Naive thymus-derived CD8-positive, alpha-beta T cell (primary cell): ENCODE measurements at regions not wholly inside any gene's neighbourhood (a gene's known extent, or its start where the extent isn't known, plus 50 kb on each side); places are given as distances from the start of the nearest gene placed in this dataset.
"Not testable (repeated sequence)": the region's sequence is repeated elsewhere in the genome, so short reads cannot be mapped to it uniquely, and the experiment has no call there.

Source experiments
- ATAC-seq, 2 donors: fragments of 150-1000 bp; cut with Tn5 transposase in 1 of 2; sonication (Bioruptor Pico), chemical (Tn5 transposase) in 1 of 2; 1 replicate in 1 of 2; 2 replicates in 1 of 2; pipeline ENCODE4 v1.10.0; 2021; ENCODE audit warnings: mild to moderate bottlenecking in 2 of 2, moderate library complexity in 2 of 2
- POLR2A ChIA-PET: fragments of 350-600 bp; sonication (Branson Sonifier 250); formaldehyde crosslinking; loops from one replicate; lab custom pipeline; 2021; ENCODE audit warnings: antibody characterized with exemption; lab: Charles Lee
- DNase-seq, 10 donors: peaks; one replicate each; pipeline versions ENCODE4 v3.0.0 to v3.0.0-alpha.2; 2020 to 2022
- H3K27ac Mint-ChIP-seq, 10 donors: one replicate each; pipeline ENCODE4 v1.8.0; 2020 to 2022; ENCODE audit warnings: mild to moderate bottlenecking in 10 of 10, mixed read lengths in 10 of 10, moderate library complexity in 4 of 10, inconsistent platforms in 1 of 10
- H3K27me3 Mint-ChIP-seq, 5 donors: one replicate each; pipeline ENCODE4 v1.8.0; 2021 to 2022; ENCODE audit warnings: mixed read lengths in 5 of 5
- H3K36me3 Mint-ChIP-seq, 3 donors: one replicate each; pipeline ENCODE4 v1.8.0; 2020 to 2022; ENCODE audit warnings: mixed read lengths in 3 of 3, mild to moderate bottlenecking in 2 of 3, inconsistent platforms in 1 of 3
- H3K4me1 Mint-ChIP-seq, 4 donors: one replicate each; pipeline ENCODE4 v1.8.0; 2021 to 2022; ENCODE audit warnings: mixed read lengths in 4 of 4
- H3K4me3 Mint-ChIP-seq, 10 donors: one replicate each; pipeline ENCODE4 v1.8.0; 2020 to 2022; ENCODE audit warnings: mild to moderate bottlenecking in 10 of 10, mixed read lengths in 10 of 10, moderate library complexity in 6 of 10, inconsistent platforms in 1 of 10
- H3K9me3 Mint-ChIP-seq, 9 donors: one replicate each; pipeline ENCODE4 v1.8.0; 2020 to 2022; ENCODE audit warnings: mixed read lengths in 9 of 9, mild to moderate bottlenecking in 3 of 9, inconsistent platforms in 1 of 9, moderate library complexity in 1 of 9

- Mint-ChIP-seq H3K36me3 (peaks cover 0 to 19% (median 0%) of the 10 kb centered on the region in 3 donors), H3K9me3 (peaks cover 0 to 47% (median 21%) of the 10 kb centered on the region in 9 donors), H3K4me1 (no peaks in the 10 kb centered on the region), H3K27ac (no peak overlapping the region), H3K4me3 (no peak overlapping the region), H3K27me3 (peaks cover 16 to 68% (median 41%) of the 10 kb centered on the region in 5 donors)
- POLR2A ChIA-PET: no interaction called here
- ATAC-seq (no peak), DNase-seq (no peak)
Measured at GRCh38 chr9:100639854-100640253, 62.0 kb downstream of the CAVIN4 start.

- no peak overlapping the region for H3K27ac Mint-ChIP-seq
- no peak for ATAC-seq
- no peak for DNase-seq
- no peaks in the 10 kb centered on the region for H3K4me1 Mint-ChIP-seq
- peaks cover 0 to 19% (median 0%) of the 10 kb centered on the region in 3 donors for H3K36me3 Mint-ChIP-seq
- no peak overlapping the region for H3K4me3 Mint-ChIP-seq
- POLR2A ChIA-PET: no interaction called here
- peaks cover 0 to 42% (median 18%) of the 10 kb centered on the region in 9 donors for H3K9me3 Mint-ChIP-seq
- peaks cover 14 to 61% (median 39%) of the 10 kb centered on the region in 5 donors for H3K27me3 Mint-ChIP-seq
Measured at GRCh38 chr9:100640447-100641050, 62.7 kb downstream of the CAVIN4 start.

- no peak overlapping the region for H3K4me3 Mint-ChIP-seq
- ATAC-seq (no peak), DNase-seq (no peak)
- no peak overlapping the region for H3K27ac Mint-ChIP-seq
- H3K9me3 Mint-ChIP-seq: peaks cover 0 to 42% (median 18%) of the 10 kb centered on the region in 9 donors
- POLR2A ChIA-PET: no interaction called here
- H3K27me3 Mint-ChIP-seq: peaks cover 14 to 57% (median 42%) of the 10 kb centered on the region in 5 donors
- H3K4me1 Mint-ChIP-seq: no peaks in the 10 kb centered on the region
- H3K36me3 Mint-ChIP-seq: peaks cover 0 to 19% (median 0%) of the 10 kb centered on the region in 3 donors
Measured at GRCh38 chr9:100641166-100641565, 63.3 kb downstream of the CAVIN4 start.

- H3K9me3 Mint-ChIP-seq: peaks cover 11 to 39% (median 19%) of the 10 kb centered on the region in 9 donors
- no peak overlapping the region for H3K4me3 Mint-ChIP-seq
- H3K27me3 Mint-ChIP-seq: peaks cover 7 to 21% (median 16%) of the 10 kb centered on the region in 5 donors
- peak overlapping the region in 1 of 10 donors; percentile 22 for H3K27ac Mint-ChIP-seq
- DNase-seq (no peak), ATAC-seq (no peak)
- POLR2A ChIA-PET: no interaction called here
- peaks cover 0 to 12% (median 3%) of the 10 kb centered on the region in 3 donors for H3K36me3 Mint-ChIP-seq
- no peaks in the 10 kb centered on the region for H3K4me1 Mint-ChIP-seq
Measured at GRCh38 chr9:100652850-100653249, 75.0 kb downstream of the CAVIN4 start.

GRCh38 chr9:100653643-100654334 lies 75.9 kb downstream of the CAVIN4 start:
- peaks cover 7 to 21% (median 16%) of the 10 kb centered on the region in 5 donors for H3K27me3 Mint-ChIP-seq
- no peak for DNase-seq
- POLR2A ChIA-PET: no interaction called here
- H3K4me1 Mint-ChIP-seq: no peaks in the 10 kb centered on the region
- peaks cover 0 to 12% (median 3%) of the 10 kb centered on the region in 3 donors for H3K36me3 Mint-ChIP-seq
- ATAC-seq: no peak
- no peak overlapping the region for H3K4me3 Mint-ChIP-seq
- H3K9me3 Mint-ChIP-seq: peaks cover 11 to 40% (median 21%) of the 10 kb centered on the region in 9 donors
- H3K27ac Mint-ChIP-seq: no peak overlapping the region

GRCh38 chr9:100656851-100657250 lies 79.0 kb downstream of the CAVIN4 start:
- Mint-ChIP-seq H3K27me3 (peaks cover 9 to 17% (median 14%) of the 10 kb centered on the region in 5 donors), H3K9me3 (peaks cover 9 to 56% (median 22%) of the 10 kb centered on the region in 9 donors), H3K36me3 (peaks cover 0 to 12% (median 3%) of the 10 kb centered on the region in 3 donors)
- H3K4me3 Mint-ChIP-seq, H3K27ac Mint-ChIP-seq, ATAC-seq, POLR2A ChIA-PET, H3K4me1 Mint-ChIP-seq, DNase-seq: not testable (repeated sequence)

- no peaks in the 10 kb centered on the region for H3K4me1 Mint-ChIP-seq
- peaks cover 0 to under 1% (median 0%) of the 10 kb centered on the region in 3 donors for H3K36me3 Mint-ChIP-seq
- ATAC-seq (no peak), DNase-seq (no peak)
- H3K4me3 Mint-ChIP-seq: no peak overlapping the region
- peaks cover 6 to 17% (median 14%) of the 10 kb centered on the region in 5 donors for H3K27me3 Mint-ChIP-seq
- POLR2A ChIA-PET: no interaction called here
- H3K27ac Mint-ChIP-seq: no peak overlapping the region
- peaks cover 0 to 30% (median 10%) of the 10 kb centered on the region in 9 donors for H3K9me3 Mint-ChIP-seq
Measured at GRCh38 chr9:100661668-100662067, 83.8 kb downstream of the CAVIN4 start.

GRCh38 chr9:100662122-100662521 lies 84.2 kb downstream of the CAVIN4 start:
- H3K36me3 Mint-ChIP-seq: no peaks in the 10 kb centered on the region
- H3K27ac Mint-ChIP-seq: no peak overlapping the region
- H3K27me3 Mint-ChIP-seq: peaks cover 6 to 21% (median 14%) of the 10 kb centered on the region in 5 donors
- peaks cover 0 to 28% (median 10%) of the 10 kb centered on the region in 9 donors for H3K9me3 Mint-ChIP-seq
- DNase-seq: no peak
- no peaks in the 10 kb centered on the region for H3K4me1 Mint-ChIP-seq
- no peak for ATAC-seq
- no peak overlapping the region for H3K4me3 Mint-ChIP-seq
- POLR2A ChIA-PET: no interaction called here

GRCh38 chr9:100667448-100667847 lies 89.6 kb downstream of the CAVIN4 start:
- ATAC-seq (no peak), DNase-seq (no peak)
- H3K4me1 Mint-ChIP-seq: no peaks in the 10 kb centered on the region
- H3K27ac Mint-ChIP-seq: no peak overlapping the region
- H3K4me3 Mint-ChIP-seq: no peak overlapping the region
- POLR2A ChIA-PET: no interaction called here
- H3K27me3 Mint-ChIP-seq: peaks cover 7 to 47% (median 14%) of the 10 kb centered on the region in 5 donors
- peaks cover 0 to 5% (median 0%) of the 10 kb centered on the region in 9 donors for H3K9me3 Mint-ChIP-seq
- H3K36me3 Mint-ChIP-seq: no peaks in the 10 kb centered on the region

- Mint-ChIP-seq H3K9me3 (peaks cover 0 to 5% (median 0%) of the 10 kb centered on the region in 9 donors), H3K27me3 (peaks cover 9 to 47% (median 14%) of the 10 kb centered on the region in 5 donors), H3K27ac (no peak overlapping the region), H3K4me1 (no peaks in the 10 kb centered on the region), H3K4me3 (no peak overlapping the region), H3K36me3 (no peaks in the 10 kb centered on the region)
- POLR2A ChIA-PET: no interaction called here
- no peak for ATAC-seq
- no peak for DNase-seq
Measured at GRCh38 chr9:100668024-100668423, 90.1 kb downstream of the CAVIN4 start.

- peaks cover 0 to 5% (median 0%) of the 10 kb centered on the region in 9 donors for H3K9me3 Mint-ChIP-seq
- DNase-seq: no peak
- no peak overlapping the region for H3K4me3 Mint-ChIP-seq
- H3K27me3 Mint-ChIP-seq: peaks cover 9 to 47% (median 14%) of the 10 kb centered on the region in 5 donors
- POLR2A ChIA-PET: no interaction called here
- H3K4me1 Mint-ChIP-seq: no peaks in the 10 kb centered on the region
- ATAC-seq: no peak
- no peak overlapping the region for H3K27ac Mint-ChIP-seq
- no peaks in the 10 kb centered on the region for H3K36me3 Mint-ChIP-seq
Measured at GRCh38 chr9:100669968-100670367, 92.1 kb downstream of the CAVIN4 start.

- Mint-ChIP-seq H3K27me3 (peaks cover 6 to 40% (median 11%) of the 10 kb centered on the region in 5 donors), H3K27ac (no peak overlapping the region), H3K4me3 (no peak overlapping the region), H3K9me3 (peaks cover 0 to 1% (median 0%) of the 10 kb centered on the region in 9 donors), H3K36me3 (no peaks in the 10 kb centered on the region), H3K4me1 (no peaks in the 10 kb centered on the region)
- DNase-seq (no peak), ATAC-seq (no peak)
- POLR2A ChIA-PET: no interaction called here
Measured at GRCh38 chr9:100670719-100671118, 92.8 kb downstream of the CAVIN4 start.

- POLR2A ChIA-PET: no interaction called here
- no peak overlapping the region for H3K4me3 Mint-ChIP-seq
- H3K36me3 Mint-ChIP-seq: no peaks in the 10 kb centered on the region
- no peaks in the 10 kb centered on the region for H3K9me3 Mint-ChIP-seq
- no peak overlapping the region for H3K27ac Mint-ChIP-seq
- DNase-seq: no peak
- H3K4me1 Mint-ChIP-seq: no peaks in the 10 kb centered on the region
- no peak for ATAC-seq
- H3K27me3 Mint-ChIP-seq: peaks cover 4 to 29% (median 8%) of the 10 kb centered on the region in 5 donors
Measured at GRCh38 chr9:100671898-100672297, 94.0 kb downstream of the CAVIN4 start.
